Colonic mucosa (tissue), 4 donors: ENCODE measurements at regions not wholly inside any gene's neighbourhood (a gene's known extent, or its start where the extent isn't known, plus 50 kb on each side); places are given as distances from the start of the nearest gene placed in this dataset.

ENCODE experiments used
- DNase-seq: peaks from one replicate; pipeline ENCODE4 v3.0.0-alpha.2; 2020
- H3K27ac ChIP-seq: fragments of 200-600 bp; one replicate; pipeline ENCODE4 v1.8.0; 2021
- H3K27me3 ChIP-seq: fragments of 200-600 bp; one replicate; pipeline ENCODE4 v1.8.0; 2021
- H3K36me3 ChIP-seq: fragments of 200-600 bp; one replicate; pipeline ENCODE4 v1.8.0; 2021
- H3K4me1 ChIP-seq: fragments of 200-600 bp; one replicate; pipeline ENCODE4 v1.8.0; 2021; ENCODE audit warnings: mild to moderate bottlenecking
- H3K4me3 ChIP-seq: fragments of 200-600 bp; one replicate; pipeline ENCODE4 v1.8.0; 2021
- H3K9ac ChIP-seq, 2 donors: one replicate each; pipeline ENCODE4 v1.7.0; 2013; ENCODE audit warnings: control low read depth in 2 of 2, low read depth in 2 of 2, low read length in 2 of 2
- H3K9me3 ChIP-seq: fragments of 200-600 bp; one replicate; pipeline ENCODE4 v1.8.0; 2021
- intact Hi-C: fragments of 100-400 bp; cut with DNase I; formaldehyde crosslinking; loops from one replicate; pipeline ENCODE4 v1.14.1; 2022
- TF ChIP-seq, protein P1 (sequence below): fragments of 200-600 bp; IDR thresholded peaks from one replicate; pipeline ENCODE4 v1.8.0; 2022; ENCODE audit warnings: antibody characterized with exemption, mild to moderate bottlenecking
- donor health status: healthy.
- donor health status: DM: no; HTN: no; CAD: no.
- donor health status: DM: no; HTN: no; CAD: no.

DNA sequence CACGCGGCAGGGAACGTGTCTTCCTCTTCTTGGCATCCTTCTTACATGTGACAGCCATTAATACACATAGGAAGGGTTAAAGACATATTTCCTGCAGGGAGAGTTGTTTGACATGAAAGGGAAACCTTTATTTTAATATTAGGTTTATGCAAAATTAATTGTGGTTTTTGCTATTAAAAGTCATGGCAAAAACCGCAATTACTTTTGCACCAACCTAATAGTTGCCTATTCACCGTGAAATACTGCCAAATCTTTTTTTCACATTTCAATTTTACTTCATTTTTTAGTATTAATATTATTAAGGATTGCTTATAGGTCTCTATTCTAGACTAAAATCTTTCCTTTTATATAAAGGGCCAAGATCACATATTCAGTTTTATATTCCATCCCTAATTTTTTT, 230.4 kb upstream of the PITX2 start:
- H3K27me3 ChIP-seq: no peaks in the 10 kb centered on the region
- no peaks in the 10 kb centered on the region for H3K4me1 ChIP-seq
- no peak for DNase-seq
- H3K36me3 ChIP-seq: no peaks in the 10 kb centered on the region
- no peak overlapping the region for H3K9ac ChIP-seq
- H3K27ac ChIP-seq: no peak overlapping the region
- H3K4me3 ChIP-seq: no peak overlapping the region
- TF ChIP-seq, protein P1, sequence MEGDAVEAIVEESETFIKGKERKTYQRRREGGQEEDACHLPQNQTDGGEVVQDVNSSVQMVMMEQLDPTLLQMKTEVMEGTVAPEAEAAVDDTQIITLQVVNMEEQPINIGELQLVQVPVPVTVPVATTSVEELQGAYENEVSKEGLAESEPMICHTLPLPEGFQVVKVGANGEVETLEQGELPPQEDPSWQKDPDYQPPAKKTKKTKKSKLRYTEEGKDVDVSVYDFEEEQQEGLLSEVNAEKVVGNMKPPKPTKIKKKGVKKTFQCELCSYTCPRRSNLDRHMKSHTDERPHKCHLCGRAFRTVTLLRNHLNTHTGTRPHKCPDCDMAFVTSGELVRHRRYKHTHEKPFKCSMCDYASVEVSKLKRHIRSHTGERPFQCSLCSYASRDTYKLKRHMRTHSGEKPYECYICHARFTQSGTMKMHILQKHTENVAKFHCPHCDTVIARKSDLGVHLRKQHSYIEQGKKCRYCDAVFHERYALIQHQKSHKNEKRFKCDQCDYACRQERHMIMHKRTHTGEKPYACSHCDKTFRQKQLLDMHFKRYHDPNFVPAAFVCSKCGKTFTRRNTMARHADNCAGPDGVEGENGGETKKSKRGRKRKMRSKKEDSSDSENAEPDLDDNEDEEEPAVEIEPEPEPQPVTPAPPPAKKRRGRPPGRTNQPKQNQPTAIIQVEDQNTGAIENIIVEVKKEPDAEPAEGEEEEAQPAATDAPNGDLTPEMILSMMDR: no peak
- H3K9me3 ChIP-seq: no peaks in the 10 kb centered on the region
- intact Hi-C loops: loop anchor here (10.0 kb wide), 1 partner anchor 218 kb away; no protein-coding TSS in a partner anchor

GRCh38 chr4:110854021-110854678, 231.3 kb upstream of the PITX2 start:
- Histone ChIP-seq H3K36me3 (no peaks in the 10 kb centered on the region), H3K4me1 (no peaks in the 10 kb centered on the region), H3K9ac (no peak overlapping the region), H3K4me3 (no peak overlapping the region), H3K9me3 (no peaks in the 10 kb centered on the region), H3K27me3 (no peaks in the 10 kb centered on the region), H3K27ac (peak overlapping the region; percentile 9)
- TF ChIP-seq, protein P1: no peak
- DNase-seq: peak; percentile 71
- intact Hi-C loops: loop anchor here (10.0 kb wide), 1 partner anchor 219 kb away; no protein-coding TSS in a partner anchor

DNA sequence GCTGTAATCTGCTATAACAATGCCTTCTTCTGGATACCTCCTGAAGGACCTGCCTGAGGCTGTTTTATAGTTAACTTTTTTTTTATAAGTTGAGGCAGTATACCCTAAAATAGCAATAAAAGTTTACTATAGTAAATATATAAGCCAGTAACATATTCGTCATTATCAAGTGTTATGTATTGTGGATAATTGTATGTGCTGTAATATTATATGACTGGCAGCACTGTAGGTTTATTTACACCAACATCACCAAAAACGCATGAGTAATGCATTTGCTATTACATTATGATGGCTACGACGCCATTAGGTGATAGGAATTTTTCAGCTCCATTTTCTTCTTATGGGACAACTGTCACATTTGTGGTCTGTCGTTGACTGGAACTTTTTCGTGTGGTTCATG, 237.2 kb upstream of the PITX2 start:
- Histone ChIP-seq H3K27me3 (no peaks in the 10 kb centered on the region), H3K4me3 (no peak overlapping the region), H3K36me3 (no peaks in the 10 kb centered on the region), H3K27ac (no peak overlapping the region), H3K9me3 (no peaks in the 10 kb centered on the region), H3K4me1 (no peaks in the 10 kb centered on the region), H3K9ac (no peak overlapping the region)
- TF ChIP-seq, protein P1: no peak
- intact Hi-C loops: no loop called here
- DNase-seq: no peak

- H3K4me3 ChIP-seq: no peak overlapping the region
- no peaks in the 10 kb centered on the region for H3K9me3 ChIP-seq
- no peaks in the 10 kb centered on the region for H3K27me3 ChIP-seq
- TF ChIP-seq, protein P1: no peak
- intact Hi-C loops: no loop called here
- no peak overlapping the region for H3K27ac ChIP-seq
- H3K9ac ChIP-seq: no peak overlapping the region
- H3K36me3 ChIP-seq: no peaks in the 10 kb centered on the region
- DNase-seq: no peak
- no peaks in the 10 kb centered on the region for H3K4me1 ChIP-seq
These were observed 238.0 kb upstream of the PITX2 start for GRCh38 chr4:110860901-110861300.

DNA sequence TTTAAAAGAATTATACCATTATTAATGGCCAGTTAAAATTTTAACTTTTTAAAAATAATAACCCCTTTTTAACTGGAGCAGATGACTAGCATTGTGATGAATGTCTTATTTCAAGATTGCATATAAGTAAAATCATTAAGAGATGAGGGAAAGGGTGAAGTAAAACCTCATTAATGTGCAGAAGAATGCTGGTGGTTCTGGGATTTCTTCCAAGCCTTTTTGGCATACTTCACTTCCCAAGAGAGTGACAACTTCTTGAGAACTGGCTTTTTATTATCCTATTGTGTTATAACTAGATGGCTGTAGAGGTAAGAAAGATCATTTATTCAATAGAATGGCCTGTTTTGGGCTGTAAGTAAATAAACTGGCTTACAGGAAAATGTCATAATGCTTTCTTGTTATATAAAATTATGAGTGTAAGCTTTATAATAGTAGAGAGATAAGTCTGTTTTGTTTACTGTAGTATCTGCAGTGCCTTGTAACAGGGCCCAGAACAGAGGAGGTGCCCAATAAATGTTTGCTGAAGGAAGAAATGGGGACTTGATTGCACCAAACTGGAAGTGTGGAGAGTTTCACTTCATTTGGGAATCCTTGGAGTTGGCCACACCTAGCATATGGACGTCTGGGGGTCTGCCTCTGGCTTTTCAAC, 242.9 kb upstream of the PITX2 start:
- H3K9ac ChIP-seq: no peak overlapping the region
- intact Hi-C loops: no loop called here
- no peak overlapping the region for H3K4me3 ChIP-seq
- no peaks in the 10 kb centered on the region for H3K4me1 ChIP-seq
- H3K27me3 ChIP-seq: no peaks in the 10 kb centered on the region
- no peak for DNase-seq
- no peaks in the 10 kb centered on the region for H3K9me3 ChIP-seq
- no peaks in the 10 kb centered on the region for H3K36me3 ChIP-seq
- TF ChIP-seq, protein P1: no peak
- H3K27ac ChIP-seq: no peak overlapping the region
